ENCODE measurements at regions not wholly inside any gene's neighbourhood (a gene's known extent, or its start where the extent isn't known, plus 50 kb on each side); places are given as distances from the start of the nearest gene placed in this dataset.

- TF ChIP-seq POLR2A (IDR thresholded peaks at IDR 0.05), result no peak
- TF ChIP-seq, protein P1, sequence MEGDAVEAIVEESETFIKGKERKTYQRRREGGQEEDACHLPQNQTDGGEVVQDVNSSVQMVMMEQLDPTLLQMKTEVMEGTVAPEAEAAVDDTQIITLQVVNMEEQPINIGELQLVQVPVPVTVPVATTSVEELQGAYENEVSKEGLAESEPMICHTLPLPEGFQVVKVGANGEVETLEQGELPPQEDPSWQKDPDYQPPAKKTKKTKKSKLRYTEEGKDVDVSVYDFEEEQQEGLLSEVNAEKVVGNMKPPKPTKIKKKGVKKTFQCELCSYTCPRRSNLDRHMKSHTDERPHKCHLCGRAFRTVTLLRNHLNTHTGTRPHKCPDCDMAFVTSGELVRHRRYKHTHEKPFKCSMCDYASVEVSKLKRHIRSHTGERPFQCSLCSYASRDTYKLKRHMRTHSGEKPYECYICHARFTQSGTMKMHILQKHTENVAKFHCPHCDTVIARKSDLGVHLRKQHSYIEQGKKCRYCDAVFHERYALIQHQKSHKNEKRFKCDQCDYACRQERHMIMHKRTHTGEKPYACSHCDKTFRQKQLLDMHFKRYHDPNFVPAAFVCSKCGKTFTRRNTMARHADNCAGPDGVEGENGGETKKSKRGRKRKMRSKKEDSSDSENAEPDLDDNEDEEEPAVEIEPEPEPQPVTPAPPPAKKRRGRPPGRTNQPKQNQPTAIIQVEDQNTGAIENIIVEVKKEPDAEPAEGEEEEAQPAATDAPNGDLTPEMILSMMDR (IDR thresholded peaks at IDR 0.05), result no peak
- no peaks in the 10 kb centered on the region for H3K36me3 ChIP-seq (replicated peaks in 1 of 2)
- H3K27me3 ChIP-seq, result peaks cover 13% of the 10 kb centered on the region
- intact Hi-C loops (cut with DNase I), result no loop called here
- DNase-seq, result no peak
- H3K4me3 ChIP-seq, result no peak overlapping the region
- H3K4me1 ChIP-seq (replicated peaks in 1 of 2), result no peaks in the 10 kb centered on the region
- no peak overlapping the region for H3K27ac ChIP-seq
- no peaks in the 10 kb centered on the region for H3K9me3 ChIP-seq (replicated peaks in 1 of 3)
Measured at GRCh38 chr12:107308310-107308709, 215.0 kb upstream of the CRY1 start.

DNA sequence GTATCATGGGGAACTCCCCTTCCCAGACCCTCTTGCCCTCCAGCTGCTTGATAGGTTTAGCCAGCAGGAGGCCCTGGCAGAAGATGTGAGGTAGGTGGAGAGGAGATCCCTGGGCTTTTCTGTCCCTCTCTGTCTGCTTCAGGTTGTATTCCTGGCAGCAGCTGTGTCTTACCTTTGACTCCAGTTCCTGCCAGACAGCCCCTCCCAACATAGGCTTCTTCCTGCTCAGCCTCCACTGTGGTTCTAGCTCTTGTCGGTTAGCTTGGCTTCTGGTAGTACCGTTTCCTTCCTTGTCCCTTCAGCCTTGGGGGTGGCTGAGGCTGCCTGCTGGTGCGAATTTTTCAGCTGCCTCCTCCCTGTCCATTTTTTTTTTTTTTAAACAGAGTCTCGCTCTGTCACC, 215.7 kb upstream of the CRY1 start:
- H3K36me3 ChIP-seq (replicated peaks in 1 of 2), result no peaks in the 10 kb centered on the region
- 54 to 71% (median 66%) methylated on average over 4 of the region's 4 CpGs for WGBS, 4 donors
- DNase-seq, result no peak
- no peak overlapping the region for H3K4me3 ChIP-seq
- intact Hi-C loops (cut with DNase I), result no loop called here
- H3K27me3 ChIP-seq, result peaks cover 13% of the 10 kb centered on the region
- H3K9me3 ChIP-seq (replicated peaks in 1 of 3), result no peaks in the 10 kb centered on the region
- TF ChIP-seq, protein P1 (IDR thresholded peaks at IDR 0.05), result no peak
- no peak for TF ChIP-seq POLR2A (IDR thresholded peaks at IDR 0.05)
- H3K4me1 ChIP-seq (replicated peaks in 1 of 2), result no peaks in the 10 kb centered on the region
- H3K27ac ChIP-seq, result no peak overlapping the region

DNA sequence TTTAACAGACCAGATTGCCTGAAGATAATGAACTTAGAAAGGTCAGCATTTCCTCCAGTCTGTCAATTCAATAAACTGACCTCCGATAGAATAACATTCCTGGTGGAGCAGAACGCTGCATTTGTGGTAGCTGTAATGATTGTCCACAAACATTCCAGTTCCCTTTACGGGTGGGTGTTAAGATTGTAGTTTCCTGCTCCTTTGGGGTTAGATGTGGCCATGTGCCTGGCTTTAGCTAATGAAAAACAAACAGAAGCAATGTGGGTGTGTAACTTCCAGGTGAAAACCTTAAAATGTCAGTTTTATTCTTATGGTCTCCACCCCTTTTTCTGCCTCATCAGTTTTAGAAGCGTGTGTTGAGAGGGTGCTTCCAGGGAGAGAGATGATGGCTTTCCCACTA, 217.3 kb upstream of the CRY1 start:
- no peaks in the 10 kb centered on the region for H3K4me1 ChIP-seq (replicated peaks in 1 of 2)
- peaks cover 18% of the 10 kb centered on the region for H3K27me3 ChIP-seq
- WGBS, 4 donors, result 67 to 72% (median 70%) methylated on average over 4 of the region's 4 CpGs
- H3K36me3 ChIP-seq (replicated peaks in 1 of 2), result no peaks in the 10 kb centered on the region
- TF ChIP-seq POLR2A (IDR thresholded peaks at IDR 0.05), result no peak
- TF ChIP-seq, protein P1 (IDR thresholded peaks at IDR 0.05), result no peak
- H3K4me3 ChIP-seq, result no peak overlapping the region
- H3K27ac ChIP-seq, result no peak overlapping the region
- no peak for DNase-seq
- H3K9me3 ChIP-seq (replicated peaks in 1 of 3), result no peaks in the 10 kb centered on the region
- intact Hi-C loops (cut with DNase I), result no loop called here

DNA sequence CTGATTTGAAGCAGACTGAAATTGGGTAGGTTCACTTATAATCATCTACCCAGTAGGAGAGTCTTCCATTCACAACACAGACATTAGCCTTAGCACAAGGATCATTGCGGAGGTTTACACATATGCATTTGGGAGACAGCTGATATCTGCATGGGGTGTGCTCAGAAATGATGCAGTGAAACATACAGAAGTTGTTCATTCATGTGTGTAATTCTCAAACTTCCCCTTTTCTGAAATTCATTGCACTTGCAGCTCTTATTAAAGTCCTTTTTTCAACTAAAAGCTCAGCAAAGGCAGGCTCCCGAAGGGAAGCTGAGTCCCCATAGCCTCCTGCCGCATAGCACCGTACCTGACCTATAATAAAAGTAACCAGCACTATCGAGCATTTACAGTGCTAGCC, 218.3 kb upstream of the CRY1 start:
- intact Hi-C loops (cut with DNase I), result no loop called here
- Histone ChIP-seq H3K4me1 (replicated peaks in 1 of 2) (no peaks in the 10 kb centered on the region), H3K9me3 (replicated peaks in 1 of 3) (no peaks in the 10 kb centered on the region), H3K4me3 (no peak overlapping the region), H3K27ac (no peak overlapping the region), H3K36me3 (replicated peaks in 1 of 2) (no peaks in the 10 kb centered on the region), H3K27me3 (peaks cover 18% of the 10 kb centered on the region)
- TF ChIP-seq, protein P1 (IDR thresholded peaks at IDR 0.05), result no peak
- no peak for TF ChIP-seq POLR2A (IDR thresholded peaks at IDR 0.05)
- 51 to 83% (median 71%) methylated on average over 5 of the region's 5 CpGs for WGBS, 4 donors
- no peak for DNase-seq
